CD14-positive monocyte (primary cell): ENCODE measurements at regions not wholly inside any gene's neighbourhood (a gene's known extent, or its start where the extent isn't known, plus 50 kb on each side); places are given as distances from the start of the nearest gene placed in this dataset.

Experiments
- DNase-seq, 3 donors: peaks; one replicate each; pipeline ENCODE4 v3.0.0-alpha.2; 2011 to 2022
- H2AFZ ChIP-seq: 2 replicates; pipeline ENCODE4 v1.6.0; 2012; ENCODE audit warnings: mild to moderate bottlenecking, low read depth, low read length, inconsistent platforms; ENCODE audit not compliant: insufficient read depth, poor library complexity, severe bottlenecking
- H3K27ac ChIP-seq, 2 donors: 1 replicate in 1 of 2; 2 replicates in 1 of 2; pipeline ENCODE4 v1.5.1; 2012 to 2013; ENCODE audit warnings: low read length in 2 of 2, control low read depth in 1 of 2, inconsistent platforms in 1 of 2, low read depth in 1 of 2, mild to moderate bottlenecking in 1 of 2
- H3K27me3 ChIP-seq, 2 donors: one replicate each; pipeline versions ENCODE4 v1.6.0 to v1.6.1; 2011 to 2013; ENCODE audit warnings: low read length in 2 of 2; ENCODE audit not compliant: control insufficient read depth in 2 of 2, insufficient read depth in 2 of 2
- H3K36me3 ChIP-seq, 2 donors: replicated peaks in 1 of 2; 1 replicate in 1 of 2; 2 replicates in 1 of 2; pipeline versions ENCODE4 v1.5.1 to v1.6.1; 2012 to 2013; ENCODE audit warnings: low read length in 2 of 2, control low read depth in 1 of 2, inconsistent platforms in 1 of 2, mild to moderate bottlenecking in 1 of 2; ENCODE audit not compliant: insufficient read depth in 2 of 2, control insufficient read depth in 1 of 2
- H3K4me1 ChIP-seq, 2 donors: 1 replicate in 1 of 2; 2 replicates in 1 of 2; pipeline versions ENCODE4 v1.5.1 to v1.6.1; 2012 to 2013; ENCODE audit warnings: low read length in 2 of 2, control low read depth in 1 of 2, inconsistent platforms in 1 of 2, mild to moderate bottlenecking in 1 of 2, moderate library complexity in 1 of 2; ENCODE audit not compliant: insufficient read depth in 2 of 2, control insufficient read depth in 1 of 2
- H3K4me2 ChIP-seq: replicated peaks from 2 replicates; pipeline ENCODE3; 2012; ENCODE audit warnings: low read length, moderate library complexity, mild to moderate bottlenecking; ENCODE audit not compliant: poor library complexity, severe bottlenecking; ENCODE audit errors: extremely low read depth
- H3K4me3 ChIP-seq, 3 experiments: fragments of 200-600 bp in 1 of 3; sonication (generic) in 1 of 3; replicated peaks in 1 of 3; 1 replicate in 2 of 3; 2 replicates in 1 of 3; pipeline ENCODE4 v1.5.1; 2011 to 2013; ENCODE audit warnings: low read length in 3 of 3, mild to moderate bottlenecking in 3 of 3, control low read depth in 2 of 3, low read depth in 2 of 3, inconsistent platforms in 1 of 3, moderate library complexity in 1 of 3
- H3K79me2 ChIP-seq: 2 replicates; pipeline ENCODE4 v1.6.0; 2012; ENCODE audit warnings: mild to moderate bottlenecking, control low read depth, inconsistent platforms, low read length, moderate library complexity; ENCODE audit not compliant: insufficient read depth
- H3K9ac ChIP-seq: 2 replicates; pipeline ENCODE4 v1.6.0; 2017; ENCODE audit warnings: low read length, mild to moderate bottlenecking; ENCODE audit not compliant: insufficient read depth, poor library complexity, severe bottlenecking
- H3K9me3 ChIP-seq, 2 donors: replicated peaks in 1 of 2; 1 replicate in 1 of 2; 2 replicates in 1 of 2; pipeline versions ENCODE4 v1.5.1 to v1.6.1; 2012 to 2013; ENCODE audit warnings: low read length in 2 of 2, control low read depth in 1 of 2; ENCODE audit not compliant: control insufficient read depth in 1 of 2, insufficient read depth in 1 of 2
- H4K20me1 ChIP-seq: 2 replicates; pipeline ENCODE4 v1.6.0; 2012; ENCODE audit warnings: mild to moderate bottlenecking, low read length, control low read depth, moderate library complexity; ENCODE audit not compliant: insufficient read depth
- H3K27ac Mint-ChIP-seq, 7 donors: one replicate each; pipeline ENCODE4 v1.8.0; 2020; ENCODE audit warnings: mild to moderate bottlenecking in 7 of 7, mixed read lengths in 7 of 7, moderate library complexity in 6 of 7, inconsistent platforms in 2 of 7
- H3K27me3 Mint-ChIP-seq, 3 donors: one replicate each; pipeline ENCODE4 v1.8.0; 2021 to 2022; ENCODE audit warnings: low read depth in 3 of 3, mild to moderate bottlenecking in 3 of 3, mixed read lengths in 3 of 3, moderate library complexity in 3 of 3, inconsistent platforms in 1 of 3
- H3K36me3 Mint-ChIP-seq, 2 donors: one replicate each; pipeline ENCODE4 v1.8.0; 2020; ENCODE audit warnings: mixed read lengths in 2 of 2, inconsistent platforms in 1 of 2, mild to moderate bottlenecking in 1 of 2
- H3K4me1 Mint-ChIP-seq: one replicate; pipeline ENCODE4 v1.8.0; 2020; ENCODE audit warnings: mild to moderate bottlenecking, mixed read lengths
- H3K4me3 Mint-ChIP-seq, 2 donors: one replicate each; pipeline ENCODE4 v1.8.0; 2020; ENCODE audit warnings: mild to moderate bottlenecking in 2 of 2, mixed read lengths in 2 of 2, moderate library complexity in 1 of 2
- H3K9me3 Mint-ChIP-seq, 7 donors: one replicate each; pipeline ENCODE4 v1.8.0; 2020 to 2022; ENCODE audit warnings: mixed read lengths in 7 of 7, mild to moderate bottlenecking in 6 of 7, moderate library complexity in 6 of 7, inconsistent platforms in 2 of 7
- whole genome bisulfite sequencing: methylation state at CpG from one replicate; pipeline ENCODE4 v1.1.5; 2013; ENCODE audit warnings: missing lambda C conversion rate; ENCODE audit not compliant: insufficient coverage; 5-methylcytosine and 5-hydroxymethylcytosine counted together
- intact Hi-C, 2 donors: fragments of 100-400 bp; cut with micrococcal nuclease; formaldehyde crosslinking; loops; one replicate each; pipeline versions ENCODE4 v1.15.0 to v1.15.1; 2023
- TF ChIP-seq, protein P1 (sequence below): fragments of 200-600 bp; IDR thresholded peaks from one replicate; pipeline ENCODE4 v1.8.0; 2022; ENCODE audit warnings: antibody characterized with exemption, mild to moderate bottlenecking

DNA sequence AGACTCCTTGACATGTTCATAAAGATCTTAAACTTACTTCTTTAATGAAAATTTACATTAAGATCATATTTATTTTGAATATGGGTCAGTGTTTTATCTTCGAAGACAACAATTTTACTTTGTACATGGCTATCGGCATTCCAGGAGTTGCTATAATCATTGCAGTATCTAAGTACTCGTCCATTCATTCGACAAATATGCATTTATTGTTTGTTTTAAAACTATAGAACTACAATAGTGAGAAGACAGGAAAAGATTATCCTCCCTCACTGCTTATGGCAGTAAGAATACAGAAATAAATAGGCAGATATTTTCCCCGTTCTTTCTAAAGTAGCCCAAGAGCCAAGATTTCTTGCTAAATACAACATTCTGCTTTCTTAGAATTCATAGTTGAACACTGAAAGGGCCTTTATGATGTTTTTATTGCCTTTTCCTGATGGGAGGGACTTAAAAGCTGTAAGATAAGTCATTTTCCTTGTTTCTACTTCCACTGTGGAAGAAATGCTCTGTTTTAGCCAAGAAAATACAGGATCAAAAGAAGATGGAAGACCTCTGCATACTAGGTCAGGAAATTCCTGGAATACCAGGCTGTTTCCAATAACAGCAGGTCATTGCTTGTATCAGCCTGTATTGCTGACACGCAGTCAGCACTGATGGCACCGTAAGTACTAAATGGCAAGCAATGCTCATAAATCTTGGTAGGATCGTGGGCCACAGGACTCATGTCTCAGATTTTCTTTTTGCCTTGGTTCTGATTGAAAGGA, 521.0 kb upstream of the ATP2B1 start:
- Histone ChIP-seq H3K27ac (no peak overlapping the region), H3K4me2 (no peak overlapping the region), H3K27me3 (no peaks in the 10 kb centered on the region), H3K79me2 (no peaks in the 10 kb centered on the region), H3K36me3 (no peaks in the 10 kb centered on the region), H3K4me3 (no peak overlapping the region), H3K4me1 (no peaks in the 10 kb centered on the region), H3K9me3 (peaks cover 0 to 3% of the 10 kb centered on the region in 2 donors), H3K9ac (no peak overlapping the region), H2AFZ (no peak overlapping the region), H4K20me1 (no peaks in the 10 kb centered on the region)
- WGBS = no CpG with 5 or more reads among the region's 8 CpGs
- no peaks in the 10 kb centered on the region for H3K36me3 Mint-ChIP-seq
- peaks cover 2 to 8% (median 5%) of the 10 kb centered on the region in 7 donors for H3K9me3 Mint-ChIP-seq
- intact Hi-C loops = no loop called here
- peaks cover 0 to 1% (median under 1%) of the 10 kb centered on the region in 3 donors for H3K27me3 Mint-ChIP-seq
- H3K4me3 Mint-ChIP-seq = no peak overlapping the region
- no peak for DNase-seq
- no peaks in the 10 kb centered on the region for H3K4me1 Mint-ChIP-seq
- TF ChIP-seq, protein P1, sequence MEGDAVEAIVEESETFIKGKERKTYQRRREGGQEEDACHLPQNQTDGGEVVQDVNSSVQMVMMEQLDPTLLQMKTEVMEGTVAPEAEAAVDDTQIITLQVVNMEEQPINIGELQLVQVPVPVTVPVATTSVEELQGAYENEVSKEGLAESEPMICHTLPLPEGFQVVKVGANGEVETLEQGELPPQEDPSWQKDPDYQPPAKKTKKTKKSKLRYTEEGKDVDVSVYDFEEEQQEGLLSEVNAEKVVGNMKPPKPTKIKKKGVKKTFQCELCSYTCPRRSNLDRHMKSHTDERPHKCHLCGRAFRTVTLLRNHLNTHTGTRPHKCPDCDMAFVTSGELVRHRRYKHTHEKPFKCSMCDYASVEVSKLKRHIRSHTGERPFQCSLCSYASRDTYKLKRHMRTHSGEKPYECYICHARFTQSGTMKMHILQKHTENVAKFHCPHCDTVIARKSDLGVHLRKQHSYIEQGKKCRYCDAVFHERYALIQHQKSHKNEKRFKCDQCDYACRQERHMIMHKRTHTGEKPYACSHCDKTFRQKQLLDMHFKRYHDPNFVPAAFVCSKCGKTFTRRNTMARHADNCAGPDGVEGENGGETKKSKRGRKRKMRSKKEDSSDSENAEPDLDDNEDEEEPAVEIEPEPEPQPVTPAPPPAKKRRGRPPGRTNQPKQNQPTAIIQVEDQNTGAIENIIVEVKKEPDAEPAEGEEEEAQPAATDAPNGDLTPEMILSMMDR = no peak
- H3K27ac Mint-ChIP-seq = no peak overlapping the region

- peaks cover 0 to 1% (median 1%) of the 10 kb centered on the region in 3 donors for H3K27me3 Mint-ChIP-seq
- H3K9me3 Mint-ChIP-seq = peaks cover 0 to 3% (median 0%) of the 10 kb centered on the region in 7 donors
- H3K4me3 Mint-ChIP-seq = no peak overlapping the region
Observed at GRCh38 chr12:90226211-90226610, 517.6 kb upstream of the ATP2B1 start.

More at GRCh38 chr12:90226211-90226610, 517.6 kb upstream of the ATP2B1 start:
- Histone ChIP-seq H3K4me3 (no peak overlapping the region), H3K36me3 (no peaks in the 10 kb centered on the region), H3K27me3 (no peaks in the 10 kb centered on the region), H2AFZ (no peak overlapping the region), H4K20me1 (no peaks in the 10 kb centered on the region), H3K27ac (no peak overlapping the region), H3K9me3 (no peaks in the 10 kb centered on the region), H3K4me2 (no peak overlapping the region), H3K79me2 (no peaks in the 10 kb centered on the region), H3K4me1 (no peaks in the 10 kb centered on the region), H3K9ac (no peak overlapping the region)
- H3K36me3 Mint-ChIP-seq = no peaks in the 10 kb centered on the region
- H3K4me1 Mint-ChIP-seq = no peaks in the 10 kb centered on the region
- intact Hi-C loops = no loop called here
- DNase-seq = no peak
- TF ChIP-seq, protein P1 = no peak
- peak overlapping the region in 1 of 7 donors; percentile 68 for H3K27ac Mint-ChIP-seq
